ENCODE measurements at regions not wholly inside any gene's neighbourhood (a gene's known extent, or its start where the extent isn't known, plus 50 kb on each side); places are given as distances from the start of the nearest gene placed in this dataset.

DNA sequence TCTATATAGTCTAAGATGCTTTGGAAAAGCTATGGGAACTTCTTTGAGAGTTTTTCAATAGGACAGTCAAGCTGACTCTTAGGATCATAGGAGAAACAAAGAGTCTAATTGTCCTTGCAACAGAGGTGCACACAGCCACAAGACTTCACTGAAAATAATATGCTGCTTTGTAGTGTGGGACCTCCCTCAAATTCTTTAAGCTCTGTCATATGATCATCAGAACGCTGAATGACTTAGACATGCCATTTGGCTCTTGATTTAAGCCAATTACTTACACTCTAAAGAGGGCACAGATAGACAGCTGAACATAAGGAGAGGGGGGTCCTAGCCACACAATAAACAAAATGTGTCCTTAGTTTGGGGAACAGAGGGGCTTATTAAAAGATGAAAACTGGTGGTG lies 818.7 kb upstream of the GJE1 start:
- no peak for DNase-seq (ENCODE audit: low read depth)

DNA sequence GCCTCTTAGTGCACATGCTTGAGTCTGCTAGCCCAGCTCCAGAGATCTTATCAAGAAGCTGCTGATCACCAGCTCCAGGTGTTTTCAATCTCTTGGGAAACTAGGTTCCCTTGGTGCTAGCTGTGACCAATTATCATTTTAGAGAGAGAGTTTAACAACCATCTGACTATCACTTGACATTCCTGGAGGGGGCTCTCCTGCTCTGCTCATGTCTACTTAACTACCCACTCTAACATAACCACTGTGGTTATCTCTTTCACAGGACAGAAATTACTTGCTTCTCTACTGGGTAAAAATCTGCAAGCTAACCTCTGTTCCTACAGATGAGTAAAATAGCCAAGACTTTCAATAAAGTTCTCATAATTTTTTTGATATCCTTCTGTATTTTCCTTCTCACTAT lies 823.4 kb upstream of the GJE1 start:
- DNase-seq (ENCODE audit: low read depth): no peak

DNA sequence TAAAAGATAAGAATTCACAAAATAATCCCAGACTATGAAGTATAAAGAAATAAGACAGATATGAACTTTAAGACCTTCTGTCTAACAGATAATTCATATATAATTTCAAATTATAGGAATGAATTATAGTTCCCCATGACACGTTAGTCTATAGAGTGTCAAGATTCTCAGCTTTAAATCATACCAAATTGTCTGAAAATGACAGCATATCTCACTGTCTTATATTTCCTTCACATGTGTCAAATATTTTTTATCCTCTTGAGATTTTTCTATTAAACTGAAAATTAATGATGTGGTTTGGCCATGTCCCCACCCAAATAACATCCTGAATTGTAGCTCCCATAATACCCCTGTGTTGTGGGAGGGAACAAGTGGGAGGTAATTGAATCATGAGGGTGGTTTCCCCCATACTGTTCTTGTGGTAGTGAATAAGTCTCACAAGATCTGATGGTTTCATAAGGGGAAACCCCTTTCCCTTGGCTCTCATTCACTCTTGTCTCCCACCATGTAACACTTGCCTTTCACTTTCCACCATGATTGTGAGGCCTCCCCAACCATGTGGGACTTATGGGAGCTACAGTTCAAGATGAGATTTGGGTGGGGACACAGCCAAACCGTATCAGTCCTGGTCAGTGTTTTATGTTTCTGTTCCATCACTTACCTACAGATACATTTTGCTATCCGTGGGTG lies 825.3 kb upstream of the GJE1 start:
- DNase-seq (ENCODE audit: low read depth): peak; percentile 2

DNA sequence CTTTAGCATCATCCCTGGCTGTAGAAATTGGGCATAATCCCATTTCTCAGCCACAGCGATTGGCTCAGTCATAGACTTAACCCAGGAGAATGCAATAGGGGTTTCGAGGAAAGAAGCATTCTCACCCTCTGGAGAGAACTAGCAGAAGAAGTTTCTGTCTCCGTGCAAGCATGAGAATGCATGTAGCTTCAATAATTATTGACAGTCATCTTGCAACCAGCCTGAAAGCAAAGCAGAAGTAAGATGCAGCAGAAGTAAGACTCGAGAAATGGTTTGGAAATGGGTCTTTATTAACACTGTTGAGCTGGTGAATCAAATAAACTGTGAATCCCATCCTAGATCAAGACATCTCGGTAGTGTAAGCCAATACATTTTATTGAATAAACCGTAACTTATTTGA lies 828.8 kb upstream of the GJE1 start:
- DNase-seq (ENCODE audit: low read depth): no peak

DNA sequence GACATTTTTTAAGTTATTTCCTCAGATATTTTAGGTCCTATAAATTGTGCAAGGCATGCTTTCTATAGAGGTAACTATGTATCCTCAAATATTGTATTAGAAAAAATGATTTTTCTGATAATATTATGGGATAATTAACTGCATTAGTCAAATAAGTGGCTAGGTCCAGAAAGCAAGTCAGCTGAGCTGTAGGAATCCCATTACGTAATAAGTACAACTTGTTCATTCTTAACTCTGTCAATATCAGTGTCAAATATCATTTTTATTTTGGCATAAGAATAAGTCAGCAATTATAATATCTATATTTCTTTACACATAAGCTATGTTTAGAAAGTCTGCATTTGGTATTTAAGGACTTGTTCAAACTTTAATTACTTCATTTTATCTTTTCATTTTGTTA lies 830.9 kb upstream of the GJE1 start:
- no peak for DNase-seq (ENCODE audit: low read depth)

DNA sequence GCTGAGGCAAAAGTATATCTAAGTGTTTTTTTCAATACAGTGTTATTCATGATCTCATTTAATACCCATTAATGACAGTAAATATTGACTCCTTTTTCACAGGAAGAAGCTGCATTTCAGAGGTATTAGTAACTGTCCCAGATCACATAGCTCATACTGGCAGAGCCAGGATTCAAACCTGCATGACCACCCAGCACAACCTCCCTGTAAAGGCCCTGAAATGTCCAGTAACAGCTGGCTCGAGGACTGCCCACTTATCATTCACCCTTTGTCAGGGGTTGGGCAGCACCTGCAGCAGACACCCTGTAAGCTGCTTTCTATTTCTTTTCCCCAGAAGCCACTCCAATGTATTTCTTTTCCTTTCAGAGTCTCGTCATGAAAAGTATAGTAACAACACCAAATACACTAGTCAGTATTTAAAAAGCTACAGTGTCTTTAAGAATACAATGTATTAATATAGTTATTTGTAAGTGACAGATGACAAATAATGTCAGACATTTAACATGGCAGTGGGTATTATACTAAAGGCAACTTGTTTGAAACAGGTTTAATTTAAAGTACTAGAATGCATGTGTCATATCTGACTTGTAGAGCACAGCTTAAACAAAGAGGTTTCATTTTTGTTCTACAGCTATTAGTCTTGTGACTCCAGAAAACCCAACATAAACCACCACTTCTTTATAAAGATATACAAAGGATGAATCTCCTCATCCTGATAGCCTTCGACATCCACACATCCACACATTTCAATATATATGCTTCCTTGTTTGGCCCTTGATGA lies 841.6 kb upstream of the GJE1 start:
- DNase-seq (ENCODE audit: low read depth): no peak

DNA sequence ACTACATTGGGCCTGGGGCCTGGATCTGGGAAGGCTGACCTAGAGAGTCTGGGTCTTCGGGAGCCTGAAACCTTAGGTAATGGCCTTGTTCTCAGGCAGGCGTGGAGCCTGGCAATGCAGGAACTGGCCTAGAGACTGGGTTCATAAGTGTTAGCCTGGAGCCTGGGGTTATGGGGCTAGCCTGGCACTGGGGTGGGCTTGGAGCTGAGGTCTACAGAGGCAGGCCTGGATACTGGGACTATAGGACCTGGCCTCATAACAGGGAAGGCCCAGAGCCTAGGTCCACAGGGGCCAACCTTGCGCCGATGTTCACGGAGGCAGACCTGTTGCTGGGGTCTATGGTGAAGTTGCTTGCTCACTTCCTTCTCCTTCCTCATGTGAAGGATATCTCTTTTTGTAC lies 843.8 kb upstream of the GJE1 start:
- DNase-seq (ENCODE audit: low read depth): no peak

DNA sequence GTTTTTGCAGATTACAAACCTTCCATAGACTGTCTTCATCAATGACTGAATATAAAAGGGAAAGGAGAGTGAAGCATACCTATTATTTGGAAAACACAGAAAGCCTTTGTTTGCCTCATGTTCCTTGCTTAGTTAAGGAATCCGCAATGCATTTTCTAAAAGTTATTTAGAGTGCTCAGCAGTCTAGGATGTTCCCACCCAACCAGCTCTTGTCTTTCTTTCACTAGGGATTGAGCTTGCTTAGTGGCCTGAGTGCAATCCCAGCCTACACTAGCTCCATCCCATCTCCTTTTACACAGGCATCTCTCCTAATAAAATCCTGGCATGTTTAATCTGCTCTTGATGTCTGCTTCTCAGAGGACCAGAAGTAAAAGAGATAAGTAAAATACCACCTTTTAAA lies 850.5 kb upstream of the GJE1 start:
- no peak for DNase-seq (ENCODE audit: low read depth)

DNA sequence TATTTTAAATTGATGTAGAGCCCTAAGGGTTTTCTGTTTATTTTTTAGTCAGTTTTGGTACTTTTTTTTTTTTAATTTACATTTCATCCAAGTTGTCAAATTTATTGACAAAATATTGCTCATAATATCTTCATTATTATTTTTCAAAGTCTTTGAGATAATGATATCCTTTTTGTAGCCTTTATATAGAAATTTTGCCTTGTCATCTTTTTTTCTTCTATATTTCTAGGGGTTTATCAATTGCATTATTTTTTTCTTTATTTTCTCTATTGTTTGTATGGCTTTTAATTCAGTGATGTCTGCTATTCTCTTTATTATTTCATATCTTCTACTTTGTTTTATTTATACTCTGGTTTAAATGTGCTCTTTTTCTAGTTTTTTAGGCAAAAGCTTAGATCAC lies 863.0 kb upstream of the GJE1 start:
- no peak for DNase-seq (ENCODE audit: low read depth)

DNA sequence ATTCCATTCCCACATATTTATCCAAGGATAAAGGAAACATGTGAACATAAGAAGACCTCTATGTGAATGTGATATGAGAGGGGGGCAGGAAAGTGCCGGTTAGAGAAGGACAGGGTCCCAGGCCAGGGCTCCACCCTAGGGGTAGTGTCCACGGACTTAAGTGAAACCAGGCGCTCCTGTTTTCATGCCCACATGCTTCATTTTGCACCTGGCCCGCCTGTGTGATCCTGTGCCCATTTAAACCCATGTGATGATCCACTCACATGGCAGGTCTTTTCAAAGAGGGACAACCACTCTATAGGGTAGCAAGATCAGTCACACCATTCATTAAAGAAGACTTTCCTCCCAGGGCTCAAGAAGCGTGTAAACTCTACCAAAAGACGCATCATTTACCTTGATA lies 865.3 kb upstream of the GJE1 start:
- no peak for DNase-seq (ENCODE audit: low read depth)

DNA sequence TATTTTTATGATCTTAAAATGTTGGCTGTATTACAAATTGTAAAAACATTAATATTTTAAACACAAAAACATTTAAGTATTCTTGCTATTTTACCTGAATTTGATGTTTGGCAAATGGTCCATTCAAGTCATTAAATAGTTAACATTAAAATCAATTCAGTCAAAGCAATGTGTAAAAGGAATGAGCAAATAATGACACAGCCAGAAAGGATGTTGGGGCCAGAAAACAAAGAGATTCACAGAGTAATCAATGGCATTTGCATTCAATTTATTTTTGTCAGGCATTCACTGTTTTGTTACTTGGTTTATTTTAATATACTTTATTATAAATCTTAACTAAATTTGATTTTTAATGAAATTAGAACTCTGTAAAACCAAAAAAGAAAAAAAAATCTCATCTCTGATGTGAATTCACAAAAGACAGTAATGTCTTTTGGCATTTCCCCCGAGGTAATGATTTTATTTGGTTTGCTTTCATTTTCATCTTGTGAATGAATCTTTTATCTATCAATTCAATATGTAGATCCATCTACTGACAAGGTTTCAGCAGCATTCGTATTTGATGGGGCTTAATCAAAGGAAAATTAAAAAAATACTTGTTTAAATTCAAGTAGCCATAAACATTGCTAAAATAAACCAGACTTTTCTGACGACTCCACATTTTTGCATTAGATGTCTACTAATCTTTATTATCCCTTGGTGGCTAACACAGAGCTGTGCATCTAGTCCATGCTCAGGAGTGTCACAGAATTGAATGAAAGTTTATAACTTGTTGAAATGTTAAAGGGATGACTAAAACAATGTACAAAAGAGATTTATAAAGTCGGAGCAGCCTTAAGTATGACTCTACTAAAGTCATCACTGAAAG lies 866.7 kb upstream of the GJE1 start:
- no peak for DNase-seq (ENCODE audit: low read depth)

DNA sequence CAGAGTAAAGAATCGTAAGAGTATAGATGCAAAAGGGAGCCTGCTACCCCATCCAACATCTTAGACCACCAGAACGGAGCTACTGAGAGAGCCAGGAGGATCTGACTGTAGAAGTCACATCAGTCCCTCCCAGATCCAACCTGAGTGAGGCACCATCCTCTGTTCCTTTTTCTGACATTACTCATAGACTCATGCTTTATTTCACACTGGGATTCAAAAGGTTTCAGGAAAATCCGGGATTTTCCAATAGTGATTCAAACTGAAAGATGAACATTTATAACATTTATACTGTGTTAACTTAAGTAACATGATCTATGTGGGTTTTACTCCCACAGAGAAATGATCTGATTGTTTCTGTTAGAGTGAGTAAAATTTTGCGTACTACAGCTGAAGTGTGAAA lies 868.6 kb upstream of the GJE1 start:
- DNase-seq (ENCODE audit: low read depth): no peak

DNA sequence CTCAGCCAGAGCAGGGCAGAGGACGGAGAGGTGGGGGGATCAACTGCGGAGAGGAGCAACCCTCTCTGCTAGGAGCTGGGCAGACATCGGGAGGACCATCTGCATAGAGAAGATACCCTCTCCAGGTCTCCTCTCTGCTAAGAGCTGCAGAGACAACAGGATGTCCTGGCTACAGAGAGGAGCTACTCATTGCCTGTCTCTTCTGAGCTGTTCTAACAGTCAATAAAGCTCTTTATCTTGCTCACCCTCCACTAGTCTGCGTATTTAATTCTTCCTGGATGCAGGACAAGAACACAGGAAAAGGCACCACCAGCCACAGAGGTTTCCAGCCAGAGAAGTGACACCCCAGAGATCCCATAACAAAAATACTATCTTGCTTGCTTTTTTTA lies 871.1 kb upstream of the GJE1 start:
- no peak for DNase-seq (ENCODE audit: low read depth)

DNA sequence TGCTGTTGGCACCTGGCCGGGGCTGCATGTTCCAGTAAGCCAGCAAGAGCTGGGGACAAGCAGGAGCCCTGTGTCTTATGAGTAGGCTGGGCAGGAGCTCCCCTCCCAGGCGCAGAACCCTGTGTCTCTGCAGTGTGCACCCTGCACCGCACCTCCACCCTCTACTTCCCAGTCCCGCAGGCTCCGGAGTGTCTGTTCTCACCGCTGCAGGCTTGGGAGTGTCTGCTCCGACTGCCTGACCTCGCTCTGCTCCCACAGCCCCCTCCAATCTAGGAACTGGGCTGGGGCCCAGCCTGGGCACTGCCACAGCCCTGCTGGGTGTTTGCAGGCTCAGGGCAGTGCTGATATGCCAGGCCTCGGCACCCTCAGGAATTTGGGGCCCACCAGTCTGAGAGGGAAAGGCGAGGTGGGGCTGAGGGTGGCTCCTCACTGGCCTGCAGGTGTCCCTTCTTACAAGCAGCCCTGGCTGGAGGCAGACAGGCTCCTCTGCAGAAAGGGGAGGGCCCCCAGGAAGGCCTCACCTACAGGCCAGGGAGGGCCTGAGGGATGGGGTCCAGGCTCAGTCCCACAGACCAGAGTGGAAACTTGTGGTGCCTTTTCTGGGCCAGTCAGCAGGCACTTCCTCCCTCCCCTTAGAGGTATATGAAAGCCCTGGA lies 871.6 kb upstream of the GJE1 start:
- DNase-seq (ENCODE audit: low read depth): no peak

DNA sequence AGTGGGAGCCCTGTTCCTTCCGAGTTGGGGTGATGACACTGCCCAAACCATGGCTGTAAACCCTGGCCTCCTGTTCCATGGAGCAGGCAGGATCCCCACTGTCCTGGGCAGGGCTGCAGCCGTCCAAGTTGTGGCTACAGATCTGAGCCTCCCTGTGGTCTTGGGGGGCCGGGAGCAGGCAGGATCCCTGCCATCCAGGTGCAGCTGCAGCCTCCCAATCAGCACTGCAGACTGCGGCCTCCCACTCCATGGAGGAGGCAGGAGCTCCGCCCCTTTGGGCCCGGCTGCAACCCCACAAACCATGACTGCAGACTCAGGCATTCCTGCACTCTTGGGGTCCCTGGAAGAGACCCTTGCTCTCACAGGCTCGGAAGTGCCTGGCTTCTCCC lies 872.1 kb upstream of the GJE1 start:
- DNase-seq (ENCODE audit: low read depth): no peak

DNA sequence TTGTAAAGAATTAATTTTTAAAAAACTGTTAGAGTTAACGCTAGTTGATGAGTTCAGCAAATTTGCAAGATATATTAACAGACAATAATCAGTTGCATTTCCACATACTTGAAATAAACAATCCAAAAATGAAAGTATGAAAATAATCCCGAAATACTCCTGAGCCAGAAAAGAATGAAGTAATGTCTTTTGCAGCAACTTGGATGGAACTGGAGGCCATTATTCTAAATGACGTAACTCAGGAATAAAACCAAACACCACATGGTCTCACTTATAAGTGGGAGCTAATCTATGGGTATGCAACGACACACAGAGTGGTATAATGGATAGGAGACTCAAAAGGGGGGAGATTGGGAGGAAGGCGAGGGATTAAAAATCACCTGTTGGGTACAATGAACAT lies 872.9 kb upstream of the GJE1 start:
- DNase-seq (ENCODE audit: low read depth): no peak

DNA sequence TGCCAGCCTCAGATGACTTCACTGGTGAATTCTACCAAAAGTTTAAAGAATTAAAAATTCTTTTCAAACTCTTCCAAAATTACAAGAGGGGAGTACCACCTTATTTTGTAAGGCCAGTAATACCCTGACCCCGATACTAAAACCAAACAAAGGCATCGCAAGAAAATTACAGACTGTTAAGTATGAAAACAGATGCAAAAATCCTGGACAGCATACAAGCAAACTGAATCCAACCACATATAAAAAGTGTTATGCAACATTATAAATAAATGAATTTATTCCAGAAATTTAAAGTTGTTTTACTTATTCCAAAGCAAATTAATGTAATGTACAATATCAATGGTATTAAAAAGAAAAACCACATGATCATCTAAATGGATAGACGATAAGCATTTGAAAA lies 873.6 kb upstream of the GJE1 start:
- no peak for DNase-seq (ENCODE audit: low read depth)

DNA sequence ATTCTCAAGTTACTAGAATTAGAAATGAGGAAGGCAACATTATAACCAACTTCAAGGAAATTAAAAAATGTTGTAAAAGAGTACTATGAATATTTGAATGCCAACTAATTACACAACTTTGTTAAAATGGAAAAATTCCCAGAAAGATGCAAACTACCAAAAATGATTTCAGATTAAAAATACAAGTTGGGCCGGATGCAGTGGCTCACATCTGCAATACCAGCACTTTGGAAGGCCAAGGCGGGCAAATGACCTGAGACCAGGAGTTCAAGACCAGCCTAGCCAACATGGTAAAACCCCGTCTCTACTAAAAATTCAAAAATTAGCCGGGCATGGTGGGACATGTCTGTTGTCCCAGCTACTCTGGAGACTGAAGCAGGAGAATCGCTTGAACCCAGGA lies 874.2 kb upstream of the GJE1 start:
- no peak for DNase-seq (ENCODE audit: low read depth)

DNA sequence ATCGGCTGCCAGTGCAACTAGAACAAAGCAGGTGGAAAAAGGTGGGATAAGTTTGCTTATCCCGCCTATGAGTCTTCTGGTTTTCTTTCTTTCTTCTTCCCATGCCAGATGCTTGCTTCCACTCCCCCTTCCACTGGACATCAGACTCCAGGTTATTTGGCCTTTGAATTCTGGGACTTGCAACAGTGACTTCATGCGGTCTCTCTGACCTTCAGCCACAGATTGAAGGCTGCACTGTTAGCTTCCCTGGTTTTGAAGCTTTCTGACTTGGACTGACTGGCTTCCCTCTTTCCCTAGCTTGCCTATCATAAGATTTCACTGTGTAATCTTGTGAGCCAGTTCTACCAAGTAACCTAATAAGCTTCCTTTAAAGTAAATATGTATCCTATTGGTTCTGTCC lies 878.4 kb upstream of the GJE1 start:
- DNase-seq (ENCODE audit: low read depth): no peak

DNA sequence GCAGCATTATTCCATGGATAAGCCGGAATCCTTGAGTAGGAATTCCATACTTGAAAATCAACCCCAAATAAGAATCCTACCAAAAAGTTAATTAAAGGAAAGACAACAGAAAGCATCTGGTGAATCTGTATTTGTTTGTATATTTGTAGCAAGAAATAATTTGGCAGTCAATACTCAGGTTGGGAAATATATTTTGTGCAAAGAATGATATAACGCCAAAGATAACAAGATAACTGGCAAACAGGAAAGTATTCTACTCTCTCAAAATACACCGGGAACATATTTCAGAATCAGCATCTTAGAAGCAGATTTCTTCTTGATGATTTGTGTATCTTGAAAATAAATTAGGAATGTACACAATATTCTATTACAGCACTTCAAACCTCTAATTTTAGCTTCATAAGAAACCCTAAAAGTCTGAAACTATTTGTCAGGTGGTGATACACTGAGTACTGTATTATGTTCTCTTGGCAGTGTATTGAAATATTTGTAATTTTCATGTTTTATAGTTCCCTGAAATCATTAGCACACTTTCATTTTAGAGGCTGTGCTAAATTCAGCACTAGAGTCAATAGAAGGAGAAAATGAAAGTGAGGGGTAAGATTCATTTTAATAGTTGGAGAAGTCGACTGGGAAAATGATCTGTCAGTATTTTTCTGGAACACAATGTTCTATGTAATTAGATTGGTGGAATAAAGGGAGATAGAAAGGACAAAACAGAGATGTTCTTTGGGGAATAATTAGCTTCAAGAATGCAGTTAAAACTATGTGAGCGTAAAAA lies 879.7 kb upstream of the GJE1 start:
- no peak for DNase-seq (ENCODE audit: low read depth)

DNA sequence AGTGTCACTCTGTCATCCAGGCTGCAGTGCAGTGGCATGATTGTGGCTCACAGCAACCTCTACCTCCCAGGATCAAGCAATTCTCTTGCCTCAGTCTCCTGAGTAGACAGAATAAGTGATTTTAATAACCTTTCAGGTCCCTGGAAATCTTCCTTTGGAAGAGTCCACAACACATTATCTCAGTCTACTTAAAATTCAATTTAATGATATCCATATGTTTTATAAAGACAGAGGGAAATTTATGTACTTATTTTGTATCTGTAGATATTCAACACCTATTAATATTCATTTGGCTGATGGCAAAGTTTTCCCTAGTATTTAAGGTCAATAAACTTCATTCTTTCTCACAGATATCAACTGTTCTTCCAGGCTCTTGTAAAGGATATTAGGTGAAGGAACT lies 881.4 kb upstream of the GJE1 start:
- DNase-seq (ENCODE audit: low read depth): no peak
